Smooth muscle cell (in vitro differentiated cells): ENCODE measurements at regions not wholly inside any gene's neighbourhood (a gene's known extent, or its start where the extent isn't known, plus 50 kb on each side); places are given as distances from the start of the nearest gene placed in this dataset.
A peak's percentile ranks its signal among the peaks of the same experiment; 100 is the strongest.
"Not testable (repeated sequence)": the region's sequence is repeated elsewhere in the genome, so short reads cannot be mapped to it uniquely, and the experiment has no call there.

Experiments used
- DNase-seq: peaks from one replicate; lab custom pipeline; 2025; ENCODE audit not compliant: unreplicated experiment; lab: John Stamatoyannopoulos, UW
- H2AFZ ChIP-seq: fragments of 200-600 bp; sonication (generic); 2 replicates; pipeline ENCODE4 v1.6.0; 2016; ENCODE audit warnings: antibody characterized with exemption, low read depth, mild to moderate bottlenecking
- H3F3A ChIP-seq: fragments of 200-600 bp; sonication (generic); 2 replicates; pipeline ENCODE4 v1.6.0; 2017; ENCODE audit warnings: antibody characterized with exemption, low read depth
- H3K27ac ChIP-seq: fragments of 200-600 bp; sonication (generic); 2 replicates; pipeline ENCODE4 v1.5.1; 2016; ENCODE audit warnings: low read depth, mild to moderate bottlenecking
- H3K27me3 ChIP-seq: fragments of 200-600 bp; sonication (generic); 2 replicates; pipeline ENCODE4 v1.6.1; 2016; ENCODE audit warnings: low read depth, mild to moderate bottlenecking
- H3K36me3 ChIP-seq: fragments of 200-600 bp; sonication (generic); 2 replicates; pipeline ENCODE4 v1.5.1; 2016; ENCODE audit warnings: low read depth
- H3K4me1 ChIP-seq: fragments of 200-600 bp; sonication (generic); 2 replicates; pipeline ENCODE4 v1.5.1; 2016; ENCODE audit warnings: low read depth
- H3K4me2 ChIP-seq: fragments of 200-600 bp; sonication (generic); 2 replicates; pipeline ENCODE4 v1.6.0; 2016; ENCODE audit warnings: mild to moderate bottlenecking
- H3K4me3 ChIP-seq: fragments of 200-600 bp; sonication (generic); 2 replicates; pipeline ENCODE4 v1.5.1; 2016; ENCODE audit warnings: mild to moderate bottlenecking
- H3K79me2 ChIP-seq: fragments of 200-600 bp; sonication (generic); 2 replicates; pipeline ENCODE4 v1.6.0; 2016; ENCODE audit warnings: low read depth, mild to moderate bottlenecking
- H3K9ac ChIP-seq: fragments of 200-600 bp; sonication (generic); 2 replicates; pipeline ENCODE4 v1.6.0; 2016; ENCODE audit warnings: low read depth
- H3K9me3 ChIP-seq: fragments of 200-600 bp; sonication (generic); replicated peaks from 2 replicates; pipeline ENCODE4 v1.5.1; 2016; ENCODE audit warnings: low read depth
- H4K20me1 ChIP-seq: fragments of 200-600 bp; sonication (generic); 2 replicates; pipeline ENCODE4 v1.6.0; 2016; ENCODE audit warnings: low read depth
- CTCF ChIP-seq: fragments of 200-600 bp; sonication (generic); IDR thresholded peaks from 2 replicates; pipeline ENCODE4 v1.5.1; 2017; ENCODE audit warnings: borderline replicate concordance, mild to moderate bottlenecking, antibody characterized with exemption; ENCODE audit not compliant: insufficient read depth, poor library complexity, severe bottlenecking
- WGBS: methylation state at CpG from one replicate; pipeline ENCODE4 v1.1.7; 2016; ENCODE audit warnings: low lambda C conversion rate; 5-methylcytosine and 5-hydroxymethylcytosine counted together

GRCh38 chr5:67983251-67984110 is 232.1 kb upstream of the PIK3R1 start:
- Histone ChIP-seq H3K79me2 (no peaks in the 10 kb centered on the region), H3K36me3 (no peaks in the 10 kb centered on the region), H3K4me3 (no peak overlapping the region), H3K9me3 (no peaks in the 10 kb centered on the region), H3K27ac (peak overlapping the region; percentile 57), H3K4me1 (peaks cover 8% of the 10 kb centered on the region), H3K4me2 (no peak overlapping the region), H3F3A (peaks cover 4% of the 10 kb centered on the region), H3K9ac (no peak overlapping the region), H4K20me1 (no peaks in the 10 kb centered on the region), H3K27me3 (no peaks in the 10 kb centered on the region), H2AFZ (no peak overlapping the region)
- TF ChIP-seq CTCF, result no peak
- WGBS, result 90% methylated on average over 7 of the region's 7 CpGs
- no peak for DNase-seq

- H3K4me3 ChIP-seq, H3K9me3 ChIP-seq, H3K9ac ChIP-seq, H3F3A ChIP-seq, H2AFZ ChIP-seq, H3K36me3 ChIP-seq, H3K4me1 ChIP-seq, H3K4me2 ChIP-seq, H3K79me2 ChIP-seq, H4K20me1 ChIP-seq, DNase-seq, H3K27me3 ChIP-seq, H3K27ac ChIP-seq: not testable (repeated sequence)
- 98% methylated on average over 4 of the region's 4 CpGs for WGBS
These were observed 233.4 kb upstream of the PIK3R1 start for GRCh38 chr5:67982160-67982559.

- TF ChIP-seq CTCF, result no peak
- H3K36me3 ChIP-seq, result no peaks in the 10 kb centered on the region
- no peaks in the 10 kb centered on the region for H3K4me1 ChIP-seq
- no peaks in the 10 kb centered on the region for H3K9me3 ChIP-seq
- no peak overlapping the region for H3K4me2 ChIP-seq
- no peak overlapping the region for H3K4me3 ChIP-seq
- no peaks in the 10 kb centered on the region for H4K20me1 ChIP-seq
- no peaks in the 10 kb centered on the region for H3K27me3 ChIP-seq
- H3K27ac ChIP-seq, result no peak overlapping the region
- 29% methylated on average over 2 of the region's 2 CpGs for WGBS
- no peaks in the 10 kb centered on the region for H3K79me2 ChIP-seq
- peak overlapping the region; percentile 56 for H2AFZ ChIP-seq
- DNase-seq, result no peak
- no peak overlapping the region for H3K9ac ChIP-seq
- no peaks in the 10 kb centered on the region for H3F3A ChIP-seq
These were observed 237.4 kb upstream of the PIK3R1 start for GRCh38 chr5:67978171-67978570.

GRCh38 chr5:67976891-67977601 is 238.5 kb upstream of the PIK3R1 start:
- Histone ChIP-seq H3K4me3 (no peak overlapping the region), H3K79me2 (no peaks in the 10 kb centered on the region), H3K36me3 (no peaks in the 10 kb centered on the region), H3K4me2 (no peak overlapping the region), H4K20me1 (no peaks in the 10 kb centered on the region), H3F3A (no peaks in the 10 kb centered on the region), H3K27me3 (no peaks in the 10 kb centered on the region), H3K27ac (no peak overlapping the region), H2AFZ (no peak overlapping the region), H3K9me3 (no peaks in the 10 kb centered on the region), H3K9ac (no peak overlapping the region), H3K4me1 (no peaks in the 10 kb centered on the region)
- 85% methylated on average over 5 of the region's 5 CpGs for WGBS
- DNase-seq, result no peak
- TF ChIP-seq CTCF, result no peak
